Smooth muscle cell of the brain vasculature (primary cell): ENCODE measurements at regions not wholly inside any gene's neighbourhood (a gene's known extent, or its start where the extent isn't known, plus 50 kb on each side); places are given as distances from the start of the nearest gene placed in this dataset.
"Not testable (repeated sequence)": the region's sequence is repeated elsewhere in the genome, so short reads cannot be mapped to it uniquely, and the experiment has no call there.

Experiments used
- DNase-seq: peaks from one replicate; pipeline ENCODE4 v3.0.0-alpha.2; 2012; ENCODE audit warnings: low read depth, low spot score

DNA sequence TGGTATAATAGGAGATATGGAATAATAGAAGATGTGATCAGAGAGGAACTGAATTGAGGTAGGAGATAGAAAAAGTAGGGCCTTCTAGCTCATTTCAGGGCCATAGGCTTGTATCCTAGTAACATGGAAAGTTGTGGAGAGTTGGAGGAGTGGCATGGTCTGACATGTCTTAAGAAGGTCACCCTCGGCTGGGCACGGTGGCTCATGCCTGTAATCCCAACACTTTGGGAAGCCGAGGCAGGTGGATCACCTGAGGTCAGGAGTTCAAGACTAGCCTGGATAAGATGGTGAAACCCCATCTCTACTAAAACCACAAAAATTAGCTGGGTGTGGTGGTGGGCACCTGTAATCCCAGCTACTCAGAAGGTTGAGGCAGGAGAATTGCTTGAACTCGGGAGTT is 550.3 kb upstream of the CDH2 start:
- DNase-seq, result not testable (repeated sequence)

DNA sequence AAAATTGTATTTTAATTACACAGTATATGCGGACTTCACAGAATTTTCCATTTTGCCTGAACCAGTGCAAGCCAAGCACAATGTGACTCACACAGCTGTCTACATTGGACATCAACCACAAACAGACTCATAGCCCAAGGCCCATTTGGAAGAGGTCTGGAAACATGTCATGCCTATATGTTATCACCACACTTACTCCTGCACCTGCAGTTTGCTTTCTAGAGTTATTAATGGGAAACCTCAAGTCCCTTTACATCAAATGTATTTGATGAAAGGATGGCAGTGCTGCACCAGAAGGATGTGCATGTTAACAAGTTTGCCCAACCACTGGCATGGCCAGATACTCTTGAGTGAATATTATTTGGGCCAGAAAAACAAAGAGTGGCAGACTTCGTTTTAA is 548.9 kb upstream of the CDH2 start:
- no peak for DNase-seq

DNA sequence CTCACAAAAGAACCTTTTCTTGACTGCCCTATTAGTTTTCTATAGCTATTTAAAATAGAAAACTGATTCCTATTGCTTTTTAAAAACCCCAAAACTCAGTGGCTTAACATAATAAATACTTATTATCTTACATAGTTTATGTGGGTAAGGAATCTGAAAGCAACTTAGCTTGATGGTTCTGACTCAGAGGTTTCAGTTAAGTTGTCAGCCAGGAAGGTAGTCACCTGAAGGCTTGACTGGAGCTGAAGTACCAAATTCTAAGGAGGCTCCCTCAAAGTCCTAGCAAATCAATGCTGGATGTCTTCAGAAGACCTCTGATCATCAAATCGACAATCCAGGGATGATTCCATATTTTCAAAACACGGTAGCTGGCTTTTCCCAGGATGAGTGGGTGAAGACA is 546.6 kb upstream of the CDH2 start:
- no peak for DNase-seq

DNA sequence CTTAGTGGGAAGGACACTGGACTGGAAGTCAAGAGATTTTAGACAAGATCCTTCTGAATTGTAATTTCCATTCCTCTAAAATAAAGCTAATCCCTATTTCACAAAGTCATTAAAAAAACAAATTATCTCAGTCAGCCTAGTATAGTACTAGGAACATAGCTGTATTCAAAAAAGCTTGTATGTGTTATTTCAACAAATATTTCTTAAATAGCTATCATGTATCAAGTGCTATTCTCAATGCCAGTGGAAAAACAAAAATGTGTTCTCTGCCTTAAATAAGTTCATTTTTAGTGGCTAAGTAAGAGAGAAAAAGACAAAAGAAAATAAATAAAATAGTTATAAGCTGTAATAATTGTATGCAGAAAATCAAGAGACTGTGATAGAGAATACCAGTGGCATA is 541.8 kb upstream of the CDH2 start:
- DNase-seq, result no peak

- DNase-seq, result no peak
These were observed 539.4 kb upstream of the CDH2 start for GRCh38 chr18:28716338-28716737.

GRCh38 chr18:28715206-28715605 is 538.3 kb upstream of the CDH2 start:
- no peak for DNase-seq

DNA sequence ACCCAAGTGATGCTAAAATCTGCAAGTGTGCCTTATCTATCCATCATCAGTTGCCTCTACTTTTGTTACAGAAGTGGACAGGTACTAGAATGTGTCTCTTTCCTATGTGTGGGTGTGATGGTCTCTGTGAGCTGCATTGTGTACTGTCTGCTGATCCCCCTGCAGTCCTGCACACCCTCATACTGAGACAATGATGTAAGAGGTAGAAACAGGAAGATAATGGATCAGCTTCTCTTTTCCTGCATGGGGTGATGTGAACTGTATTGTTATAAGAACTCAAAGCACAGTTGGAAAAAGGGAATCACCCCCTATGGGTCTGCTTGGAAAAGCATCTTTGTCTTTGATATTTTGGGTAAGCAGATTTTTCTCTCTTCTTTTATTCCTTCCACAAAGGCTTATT is 537.6 kb upstream of the CDH2 start:
- DNase-seq, result no peak

DNA sequence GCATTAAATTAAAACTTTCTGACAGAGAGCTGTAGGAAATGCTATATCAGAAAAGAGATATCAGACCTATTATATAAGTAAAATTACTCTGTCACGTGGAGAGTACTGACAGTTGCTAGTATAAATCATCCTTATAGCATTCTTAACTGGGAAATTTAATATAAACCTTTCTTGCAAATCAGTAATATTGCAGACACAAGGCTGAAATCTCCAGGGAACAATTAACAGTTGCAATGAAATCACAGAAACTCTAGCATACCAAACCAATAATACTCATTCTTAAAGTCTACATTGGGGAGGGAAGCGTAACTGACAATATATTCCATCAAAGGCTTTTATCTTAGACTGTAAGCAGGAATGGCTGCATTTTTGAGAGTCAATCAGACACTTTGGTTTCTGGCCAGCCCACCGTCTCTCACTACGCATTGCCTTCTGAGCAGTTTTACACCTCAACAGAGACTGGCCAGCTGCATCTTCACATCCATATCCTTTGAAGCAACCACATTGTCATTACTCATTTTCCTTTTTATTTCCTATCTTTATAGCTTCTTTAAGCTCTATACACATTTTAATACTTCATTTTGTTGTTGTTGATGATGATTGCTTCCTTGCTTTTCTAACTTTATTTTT is 536.0 kb upstream of the CDH2 start:
- DNase-seq, result no peak

DNA sequence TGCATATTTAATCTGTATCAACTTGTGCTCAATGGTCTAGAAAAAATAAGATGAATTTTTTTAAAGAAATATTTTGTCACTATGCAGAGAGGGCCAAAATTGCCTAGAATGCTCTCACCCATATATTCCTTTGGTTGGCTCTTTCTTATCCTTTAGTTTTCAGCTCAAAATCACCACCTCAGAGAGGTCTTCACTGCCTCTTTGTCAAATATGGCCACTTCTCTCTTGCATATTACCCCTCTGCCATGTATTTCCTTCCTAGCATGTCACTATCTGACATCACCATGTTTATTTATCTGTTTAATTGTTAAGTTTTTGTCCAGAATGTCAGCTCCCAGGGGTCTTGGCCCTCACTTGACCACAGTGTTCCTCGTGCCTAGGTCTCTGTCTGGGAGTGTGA is 535.2 kb upstream of the CDH2 start:
- DNase-seq, result no peak

DNA sequence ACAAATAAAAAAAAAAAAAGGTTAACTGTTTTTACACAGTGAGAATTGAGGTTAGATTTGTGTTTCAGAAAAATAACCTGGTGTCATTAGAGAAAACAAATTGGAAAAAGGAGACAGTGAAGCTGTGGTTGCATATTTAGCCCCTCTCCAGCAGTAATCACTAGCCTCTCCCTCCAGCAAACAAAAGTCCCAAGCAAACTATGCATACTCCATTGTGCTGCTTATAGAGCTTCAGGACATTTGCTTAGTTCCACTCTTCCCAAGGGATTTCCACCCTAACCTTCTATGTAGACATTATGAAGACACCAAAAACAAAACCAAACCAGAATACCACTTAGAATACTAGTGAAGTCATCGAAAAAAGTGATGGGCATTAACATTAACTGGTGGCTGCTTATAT is 534.2 kb upstream of the CDH2 start:
- no peak for DNase-seq

DNA sequence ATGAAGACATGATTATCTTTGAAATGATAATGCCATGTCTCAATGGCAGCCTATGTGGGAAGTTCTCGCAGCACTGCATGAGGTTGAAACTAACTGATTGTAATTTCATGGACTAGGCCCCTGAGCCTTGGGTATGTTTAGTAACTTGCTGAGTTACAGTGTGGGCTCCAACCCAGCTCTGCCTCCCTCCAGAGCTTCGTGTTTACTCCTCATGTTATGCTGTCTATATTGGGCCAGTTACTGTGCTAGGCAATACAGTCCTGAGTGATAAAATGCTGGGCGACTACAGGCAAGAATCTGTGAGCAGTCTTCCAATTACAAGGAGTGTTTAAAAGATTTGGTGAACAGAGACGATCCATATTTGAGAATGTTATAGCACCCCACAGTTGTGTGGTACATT is 530.1 kb upstream of the CDH2 start:
- no peak for DNase-seq

GRCh38 chr18:28706397-28706796 is 529.5 kb upstream of the CDH2 start:
- no peak for DNase-seq

- DNase-seq, result no peak
These were observed 528.6 kb upstream of the CDH2 start for GRCh38 chr18:28705482-28705881.

GRCh38 chr18:28692337-28692736 is 515.4 kb upstream of the CDH2 start:
- DNase-seq, result no peak

- DNase-seq, result no peak
These were observed 514.5 kb upstream of the CDH2 start for GRCh38 chr18:28691496-28691840.

GRCh38 chr18:28690836-28691495 is 514.0 kb upstream of the CDH2 start:
- no peak for DNase-seq

- no peak for DNase-seq
These were observed 513.2 kb upstream of the CDH2 start for GRCh38 chr18:28690100-28690499.

DNA sequence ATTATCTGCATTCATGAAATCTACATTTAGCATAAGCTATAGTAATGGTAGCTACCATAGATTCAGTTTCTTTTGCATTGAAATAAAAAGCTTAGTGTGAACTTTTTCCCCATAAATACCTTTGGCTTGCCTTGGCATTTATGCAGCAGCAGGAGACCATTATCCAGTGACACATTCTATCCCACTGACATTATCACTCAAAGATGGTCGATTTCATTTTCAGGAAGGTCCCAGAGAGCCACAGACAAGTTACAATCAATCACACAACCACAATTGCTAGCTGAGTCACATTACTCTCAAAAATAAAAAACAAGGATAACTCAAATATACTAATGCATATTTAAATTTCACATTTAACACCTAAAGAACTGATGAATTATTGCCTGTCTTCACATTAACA is 512.7 kb upstream of the CDH2 start:
- no peak for DNase-seq

DNA sequence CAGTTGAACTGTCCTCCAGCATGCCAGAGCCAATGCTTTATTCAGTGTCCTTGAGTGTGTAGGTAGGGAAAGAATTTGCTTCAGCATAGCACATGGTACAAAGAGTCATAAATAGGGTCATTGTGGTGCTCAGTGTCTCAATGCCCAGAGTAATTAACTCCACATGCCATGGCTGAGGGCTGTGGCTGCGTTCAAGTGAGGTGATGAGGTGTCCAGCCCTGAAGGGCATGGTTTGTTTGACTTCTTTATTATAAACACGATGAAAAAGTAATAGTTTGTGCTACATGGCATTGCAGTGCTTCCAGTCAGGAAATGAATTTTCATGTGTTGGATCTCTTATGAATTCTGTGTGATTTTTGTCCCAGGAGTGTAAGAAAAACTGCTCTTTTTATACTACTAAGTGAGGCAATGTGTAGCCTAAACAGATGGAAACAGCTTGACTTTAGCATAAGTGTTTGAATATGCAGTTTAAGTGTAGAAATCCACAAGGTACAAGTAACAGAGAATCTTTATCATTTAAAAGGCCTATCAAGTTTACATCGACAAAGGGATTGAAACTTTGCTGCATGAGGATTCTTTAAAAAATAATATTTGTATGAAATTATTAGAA is 507.9 kb upstream of the CDH2 start:
- DNase-seq, result no peak

DNA sequence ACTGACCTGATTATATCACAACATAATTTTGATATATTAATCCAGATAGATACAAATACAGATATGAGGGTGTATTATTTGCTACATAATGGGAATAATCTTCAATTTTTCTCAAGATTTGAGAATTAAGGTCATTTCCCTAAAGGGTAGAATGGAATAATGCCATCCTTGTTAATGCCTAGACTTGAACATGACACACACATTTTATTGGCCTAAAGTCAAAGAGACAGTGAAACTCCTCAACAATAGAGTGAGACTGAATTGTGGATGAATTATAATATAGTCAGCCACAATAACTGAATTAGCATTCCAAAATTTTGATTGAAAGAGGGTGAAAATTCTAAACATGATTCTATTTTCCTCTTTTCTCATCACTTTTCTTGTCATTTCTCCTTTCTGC is 506.0 kb upstream of the CDH2 start:
- no peak for DNase-seq

- DNase-seq, result no peak
These were observed 492.2 kb upstream of the CDH2 start for GRCh38 chr18:28669165-28669564.

GRCh38 chr18:28666216-28666615 is 489.3 kb upstream of the CDH2 start:
- DNase-seq, result no peak

DNA sequence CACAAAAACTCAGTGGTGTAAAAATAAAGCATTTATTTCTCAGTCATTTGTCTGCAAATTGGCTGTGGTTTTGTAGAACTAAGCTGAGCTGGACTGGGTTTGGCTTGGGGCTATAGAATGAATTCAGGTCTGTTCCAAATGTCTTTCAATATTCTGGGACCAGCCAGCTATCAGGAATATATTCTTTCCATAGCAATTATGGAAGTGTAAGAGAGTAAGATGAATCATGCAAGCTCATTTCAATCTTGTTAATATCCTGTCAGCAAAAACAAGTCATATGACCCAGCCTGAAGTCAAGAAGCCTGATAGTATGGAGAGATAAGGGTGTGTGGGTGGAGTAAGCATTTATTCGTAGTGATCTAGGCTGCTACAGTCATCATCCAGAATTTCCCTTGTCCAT is 481.0 kb upstream of the CDH2 start:
- DNase-seq, result no peak

DNA sequence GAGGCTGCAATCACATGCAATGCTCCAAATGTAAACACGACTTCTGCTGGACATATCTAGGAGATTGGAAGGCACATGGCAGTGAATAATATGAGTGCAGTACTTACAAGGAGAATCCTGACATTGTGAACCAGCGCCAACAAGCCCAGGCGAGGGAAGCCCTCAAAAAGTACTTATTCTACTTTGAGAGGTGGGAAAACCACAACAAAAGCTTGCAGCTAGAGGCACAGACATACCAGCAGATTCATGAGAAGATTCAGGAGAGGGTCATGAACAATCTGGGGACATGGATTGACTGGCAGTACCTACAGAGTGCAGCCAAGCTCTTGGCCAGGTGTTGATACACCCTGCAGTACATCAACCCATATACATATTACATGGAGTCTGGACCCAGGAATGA is 475.7 kb upstream of the CDH2 start:
- DNase-seq, result no peak
